ENCODE measurements at regions not wholly inside any gene's neighbourhood (a gene's known extent, or its start where the extent isn't known, plus 50 kb on each side); places are given as distances from the start of the nearest gene placed in this dataset.

- TF ChIP-seq, protein P1, sequence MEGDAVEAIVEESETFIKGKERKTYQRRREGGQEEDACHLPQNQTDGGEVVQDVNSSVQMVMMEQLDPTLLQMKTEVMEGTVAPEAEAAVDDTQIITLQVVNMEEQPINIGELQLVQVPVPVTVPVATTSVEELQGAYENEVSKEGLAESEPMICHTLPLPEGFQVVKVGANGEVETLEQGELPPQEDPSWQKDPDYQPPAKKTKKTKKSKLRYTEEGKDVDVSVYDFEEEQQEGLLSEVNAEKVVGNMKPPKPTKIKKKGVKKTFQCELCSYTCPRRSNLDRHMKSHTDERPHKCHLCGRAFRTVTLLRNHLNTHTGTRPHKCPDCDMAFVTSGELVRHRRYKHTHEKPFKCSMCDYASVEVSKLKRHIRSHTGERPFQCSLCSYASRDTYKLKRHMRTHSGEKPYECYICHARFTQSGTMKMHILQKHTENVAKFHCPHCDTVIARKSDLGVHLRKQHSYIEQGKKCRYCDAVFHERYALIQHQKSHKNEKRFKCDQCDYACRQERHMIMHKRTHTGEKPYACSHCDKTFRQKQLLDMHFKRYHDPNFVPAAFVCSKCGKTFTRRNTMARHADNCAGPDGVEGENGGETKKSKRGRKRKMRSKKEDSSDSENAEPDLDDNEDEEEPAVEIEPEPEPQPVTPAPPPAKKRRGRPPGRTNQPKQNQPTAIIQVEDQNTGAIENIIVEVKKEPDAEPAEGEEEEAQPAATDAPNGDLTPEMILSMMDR (IDR thresholded peaks at IDR 0.05) = no peak
- TF ChIP-seq EP300 (IDR thresholded peaks at IDR 0.05) = no peak
- TF ChIP-seq POLR2A (IDR thresholded peaks at IDR 0.05; ENCODE audit: low read depth) = no peak
- no peak for TF ChIP-seq POLR2AphosphoS5 (IDR thresholded peaks at IDR 0.05)
These were observed 217.3 kb downstream of the ETAA1 start for GRCh38 chr2:67614454-67614853.
